Esophagus muscularis mucosa (tissue), 4 donors: ENCODE measurements at regions not wholly inside any gene's neighbourhood (a gene's known extent, or its start where the extent isn't known, plus 50 kb on each side); places are given as distances from the start of the nearest gene placed in this dataset.
"Not testable (repeated sequence)": the region's sequence is repeated elsewhere in the genome, so short reads cannot be mapped to it uniquely, and the experiment has no call there.

Source experiments
- DNase-seq: peaks from one replicate; pipeline ENCODE4 v3.0.0-alpha.2; 2017; ENCODE audit errors: extremely low spot score
- H3K27ac ChIP-seq, 4 donors: fragments of 200-600 bp; sonication (generic); replicated peaks in 1 of 4; 1 replicate in 3 of 4; 2 replicates in 1 of 4; pipeline ENCODE4 v1.5.1; 2016 to 2019; ENCODE audit warnings: mild to moderate bottlenecking in 1 of 4
- H3K27me3 ChIP-seq, 4 donors: fragments of 200-600 bp; sonication (generic); one replicate each; pipeline versions ENCODE4 v1.5.1 to v1.6.0; 2016 to 2019
- H3K36me3 ChIP-seq, 4 donors: fragments of 200-600 bp; sonication (generic); one replicate each; pipeline ENCODE4 v1.5.1; 2016 to 2019
- H3K4me1 ChIP-seq, 4 donors: fragments of 200-600 bp; sonication (generic); one replicate each; pipeline ENCODE4 v1.5.1; 2016 to 2019
- H3K4me3 ChIP-seq, 4 donors: fragments of 200-600 bp; sonication (generic); 1 replicate in 2 of 4; 2 replicates in 2 of 4; pipeline ENCODE4 v1.5.1; 2016 to 2019; ENCODE audit warnings: mild to moderate bottlenecking in 4 of 4, moderate library complexity in 1 of 4
- H3K9me3 ChIP-seq, 4 donors: fragments of 200-600 bp; sonication (generic); 1 replicate in 3 of 4; 2 replicates in 1 of 4; pipeline ENCODE4 v1.5.1; 2016 to 2019
- EP300 ChIP-seq: sonication (generic); formaldehyde crosslinking; IDR thresholded peaks from one replicate; pipeline ENCODE4 v1.6.1; 2017; ENCODE audit warnings: antibody characterized with exemption
- POLR2A ChIP-seq: fragments of 450-650 bp; IDR thresholded peaks from one replicate; pipeline ENCODE4 v1.6.1; 2017; ENCODE audit warnings: antibody characterized with exemption, moderate library complexity, mild to moderate bottlenecking, low read depth
- POLR2AphosphoS5 ChIP-seq, 2 donors: sonication (generic); formaldehyde crosslinking; IDR thresholded peaks; one replicate each; pipeline ENCODE4 v1.6.1; 2017; ENCODE audit warnings: antibody characterized with exemption in 2 of 2
- WGBS: methylation state at CpG from one replicate; pipeline ENCODE4 v1.1.5; 2018; 5-methylcytosine and 5-hydroxymethylcytosine counted together
- intact Hi-C: fragments of 100-400 bp; cut with DNase I; formaldehyde crosslinking; loops from one replicate; pipeline ENCODE4 v1.15.1; 2023
- TF ChIP-seq, protein P1 (sequence below), 3 experiments: fragments of 200-600 bp in 2 of 3; fragments of 450-650 bp in 1 of 3; sonication (generic) in 2 of 3; IDR thresholded peaks; one replicate each; pipeline ENCODE4 v1.5.1; 2017 to 2019; ENCODE audit warnings: antibody characterized with exemption in 3 of 3, mild to moderate bottlenecking in 2 of 3, moderate library complexity in 1 of 3

DNA sequence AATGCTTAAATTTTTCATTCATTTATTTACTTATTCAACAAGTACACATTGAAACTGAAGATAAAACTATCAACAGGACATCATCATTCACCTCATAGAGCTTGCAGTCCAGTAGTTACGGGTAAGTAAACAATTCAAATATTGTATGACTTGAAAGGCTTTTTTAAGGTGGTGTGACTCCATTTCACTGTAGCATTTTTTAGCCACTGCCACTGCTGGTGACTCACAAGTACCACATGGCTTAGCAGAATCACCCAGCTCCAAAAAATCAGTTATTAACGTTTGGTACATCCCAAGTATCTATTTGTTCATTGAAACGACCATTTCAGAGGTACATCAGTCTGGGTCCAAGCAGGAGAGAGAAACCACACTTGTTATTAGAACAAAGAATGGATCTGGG, 427.9 kb upstream of the DDI1 start:
- no peak overlapping the region for H3K4me3 ChIP-seq
- H3K27me3 ChIP-seq = no peaks in the 10 kb centered on the region
- no peak overlapping the region for H3K27ac ChIP-seq
- 74% methylated on average over 3 of the region's 3 CpGs for WGBS
- TF ChIP-seq POLR2AphosphoS5 (IDR thresholded peaks at IDR 0.05) = no peak
- TF ChIP-seq POLR2A = no peak
- TF ChIP-seq EP300 = no peak
- TF ChIP-seq, protein P1, sequence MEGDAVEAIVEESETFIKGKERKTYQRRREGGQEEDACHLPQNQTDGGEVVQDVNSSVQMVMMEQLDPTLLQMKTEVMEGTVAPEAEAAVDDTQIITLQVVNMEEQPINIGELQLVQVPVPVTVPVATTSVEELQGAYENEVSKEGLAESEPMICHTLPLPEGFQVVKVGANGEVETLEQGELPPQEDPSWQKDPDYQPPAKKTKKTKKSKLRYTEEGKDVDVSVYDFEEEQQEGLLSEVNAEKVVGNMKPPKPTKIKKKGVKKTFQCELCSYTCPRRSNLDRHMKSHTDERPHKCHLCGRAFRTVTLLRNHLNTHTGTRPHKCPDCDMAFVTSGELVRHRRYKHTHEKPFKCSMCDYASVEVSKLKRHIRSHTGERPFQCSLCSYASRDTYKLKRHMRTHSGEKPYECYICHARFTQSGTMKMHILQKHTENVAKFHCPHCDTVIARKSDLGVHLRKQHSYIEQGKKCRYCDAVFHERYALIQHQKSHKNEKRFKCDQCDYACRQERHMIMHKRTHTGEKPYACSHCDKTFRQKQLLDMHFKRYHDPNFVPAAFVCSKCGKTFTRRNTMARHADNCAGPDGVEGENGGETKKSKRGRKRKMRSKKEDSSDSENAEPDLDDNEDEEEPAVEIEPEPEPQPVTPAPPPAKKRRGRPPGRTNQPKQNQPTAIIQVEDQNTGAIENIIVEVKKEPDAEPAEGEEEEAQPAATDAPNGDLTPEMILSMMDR (IDR thresholded peaks at IDR 0.05) = no peak
- H3K36me3 ChIP-seq = no peaks in the 10 kb centered on the region
- no peaks in the 10 kb centered on the region for H3K9me3 ChIP-seq
- intact Hi-C loops = no loop called here
- no peak for DNase-seq
- peaks cover 0 to 4% (median 0%) of the 10 kb centered on the region in 4 donors for H3K4me1 ChIP-seq

DNA sequence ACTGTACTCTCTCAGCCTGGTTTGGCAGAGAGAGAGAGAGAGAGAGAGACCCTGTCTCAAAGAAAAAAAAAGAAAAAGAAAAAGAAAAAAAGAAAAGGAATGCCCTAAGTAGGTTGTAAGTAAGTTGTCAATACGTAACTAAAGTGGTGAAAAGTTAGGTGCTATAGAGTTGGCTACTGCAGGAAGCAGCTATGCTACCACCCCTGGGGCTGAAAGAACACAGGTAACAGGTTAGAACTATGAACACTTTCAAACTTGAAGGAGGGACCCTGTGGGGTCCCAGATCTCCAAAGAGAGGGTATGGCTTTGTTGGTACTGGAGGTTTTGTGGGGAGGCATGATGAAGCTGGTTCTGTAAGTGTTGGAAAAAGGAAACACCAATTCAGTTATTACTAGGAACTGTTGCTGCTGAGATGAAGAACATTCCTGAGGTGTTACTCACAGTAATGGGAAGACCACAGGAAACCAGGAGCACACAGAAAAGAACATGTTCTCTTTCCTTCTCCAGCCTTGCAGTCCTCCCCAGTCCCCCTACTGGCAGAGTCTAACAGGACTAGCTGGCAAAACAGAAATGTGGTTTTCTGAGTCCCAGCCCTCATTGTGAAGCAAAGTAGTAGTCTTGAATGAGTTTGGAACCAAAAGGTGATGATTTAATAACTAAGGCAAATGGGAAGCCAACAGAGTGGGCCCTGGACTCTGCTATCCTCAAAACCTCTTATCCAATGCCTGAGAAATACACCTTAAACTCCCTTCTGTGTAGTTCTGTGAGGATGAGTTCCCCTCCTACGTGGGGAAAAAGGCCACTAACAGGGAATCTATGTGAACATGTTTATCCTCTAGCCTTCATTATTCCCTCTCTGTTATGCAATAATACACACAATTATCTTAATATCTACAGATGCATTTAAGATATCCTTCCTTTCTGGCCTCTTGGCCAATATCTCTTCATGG, 427.0 kb upstream of the DDI1 start:
- 82% methylated on average over 2 of the region's 2 CpGs for WGBS
- Histone ChIP-seq H3K9me3 (no peaks in the 10 kb centered on the region), H3K4me1 (peaks cover 0 to 4% (median 0%) of the 10 kb centered on the region in 4 donors), H3K27me3 (no peaks in the 10 kb centered on the region), H3K4me3 (no peak overlapping the region), H3K36me3 (no peaks in the 10 kb centered on the region), H3K27ac (no peak overlapping the region)
- DNase-seq = no peak
- intact Hi-C loops = no loop called here
- TF ChIP-seq, protein P1 (IDR thresholded peaks at IDR 0.05) = peak in 1 of 3 experiments; percentile 10
- no peak for TF ChIP-seq POLR2A
- peak in 1 of 2 donors; percentile 18 for TF ChIP-seq POLR2AphosphoS5 (IDR thresholded peaks at IDR 0.05)
- no peak for TF ChIP-seq EP300

DNA sequence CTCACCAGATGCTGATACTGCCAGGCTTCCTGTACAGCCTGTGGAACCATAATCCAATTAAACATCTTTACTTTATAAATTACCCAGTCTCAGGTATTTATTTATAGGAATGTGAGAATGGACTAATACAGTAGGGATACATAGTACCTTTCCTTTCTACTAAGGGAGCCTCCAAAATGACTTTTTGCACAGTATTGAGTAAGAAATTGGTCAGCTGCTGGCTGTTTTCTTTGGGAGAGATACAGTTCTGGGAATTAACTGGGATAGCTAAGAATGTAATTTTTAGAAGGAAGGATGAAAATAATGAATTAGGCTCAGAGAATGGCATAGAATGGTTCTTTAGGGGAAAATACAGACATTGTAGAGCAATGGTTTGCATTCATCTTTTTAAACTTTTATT, 426.0 kb upstream of the DDI1 start:
- no peak overlapping the region for H3K27ac ChIP-seq
- peaks cover 0 to 4% (median 0%) of the 10 kb centered on the region in 4 donors for H3K4me1 ChIP-seq
- intact Hi-C loops = no loop called here
- no peaks in the 10 kb centered on the region for H3K36me3 ChIP-seq
- H3K27me3 ChIP-seq = no peaks in the 10 kb centered on the region
- TF ChIP-seq POLR2A (no peak), POLR2AphosphoS5 (IDR thresholded peaks at IDR 0.05) (no peak), EP300 (no peak)
- TF ChIP-seq, protein P1 (IDR thresholded peaks at IDR 0.05) = no peak
- no peak overlapping the region for H3K4me3 ChIP-seq
- H3K9me3 ChIP-seq = no peaks in the 10 kb centered on the region
- no peak for DNase-seq

DNA sequence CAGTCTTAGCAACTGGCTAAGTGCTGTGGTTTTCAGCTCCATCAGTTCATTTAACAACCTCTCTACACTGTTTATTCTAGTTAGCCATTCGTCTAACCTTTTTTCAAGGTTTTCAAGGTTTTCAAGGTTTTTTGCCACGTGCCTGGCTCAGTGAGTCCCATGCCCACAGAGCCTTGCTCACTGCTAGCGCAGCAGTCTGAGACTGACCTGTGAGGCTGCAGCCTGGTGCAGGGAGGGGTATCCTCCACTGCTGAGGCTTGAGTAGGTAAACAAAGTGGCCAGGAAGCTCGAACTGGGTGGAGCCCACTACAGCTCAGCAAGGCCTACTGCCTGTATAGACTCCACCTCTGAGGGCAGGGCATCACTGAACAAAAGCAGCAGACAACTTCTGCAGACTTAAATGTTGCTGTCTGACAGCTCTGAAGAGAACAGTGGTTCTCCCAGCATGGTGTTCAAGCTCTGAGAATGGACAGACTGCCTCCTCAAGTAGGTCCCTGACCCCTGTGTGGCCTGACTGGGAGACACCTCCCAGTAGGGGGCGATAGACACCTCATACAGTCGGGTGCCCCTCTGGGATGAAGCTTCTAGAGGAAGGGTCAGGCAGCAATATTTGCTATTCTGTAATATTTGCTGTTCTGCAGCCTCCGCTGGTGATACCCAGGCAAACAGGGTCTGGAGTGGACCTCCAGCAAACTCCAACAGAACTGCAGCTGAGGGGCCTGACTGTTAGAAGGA, 424.7 kb upstream of the DDI1 start:
- H3K9me3 ChIP-seq, H3K4me3 ChIP-seq, H3K27me3 ChIP-seq, H3K36me3 ChIP-seq, H3K4me1 ChIP-seq, intact Hi-C loops, H3K27ac ChIP-seq, DNase-seq: not testable (repeated sequence)
- 77% methylated on average over 7 of the region's 7 CpGs for WGBS

DNA sequence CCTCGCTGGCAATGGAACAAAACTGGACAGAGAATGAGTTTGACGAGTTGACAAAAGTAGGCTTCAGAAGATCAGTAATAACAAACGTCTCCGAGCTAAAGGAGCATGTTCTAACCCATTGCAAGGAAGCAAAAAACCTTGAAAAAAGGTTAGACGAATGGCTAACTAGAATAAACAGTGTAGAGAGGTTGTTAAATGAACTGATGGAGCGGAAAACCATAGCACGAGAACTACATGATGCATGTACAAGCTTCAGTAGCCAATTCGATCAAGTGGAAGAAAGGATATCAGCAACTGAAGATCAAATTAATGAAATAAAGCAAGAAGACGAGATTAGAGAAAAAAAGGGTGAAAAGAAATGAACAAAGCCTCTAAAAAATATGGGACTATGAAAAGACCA, 424.0 kb upstream of the DDI1 start:
- H3K36me3 ChIP-seq, H3K27me3 ChIP-seq, H3K27ac ChIP-seq, intact Hi-C loops, H3K9me3 ChIP-seq, DNase-seq, H3K4me3 ChIP-seq, H3K4me1 ChIP-seq: not testable (repeated sequence)
- WGBS = 94% methylated on average over 9 of the region's 9 CpGs

DNA sequence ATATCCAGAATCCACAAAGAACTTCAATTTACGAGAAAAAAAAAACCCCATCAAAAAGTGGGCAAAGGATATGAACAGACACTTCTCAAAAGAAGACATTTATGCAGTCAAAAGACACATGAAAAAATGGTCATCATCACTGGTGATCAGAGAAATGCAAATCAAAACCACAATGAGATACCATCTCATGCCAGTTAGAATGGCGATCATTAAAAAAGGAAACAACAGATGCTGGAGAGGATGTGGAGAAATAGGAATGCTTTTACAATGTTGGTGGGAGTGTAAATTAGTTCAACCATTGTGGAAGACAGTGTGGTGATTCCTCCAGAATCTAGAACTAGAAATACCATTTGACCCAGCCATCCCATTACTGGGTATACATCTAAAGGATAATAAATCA, 419.9 kb upstream of the DDI1 start:
- intact Hi-C loops, H3K4me3 ChIP-seq, H3K36me3 ChIP-seq, H3K27me3 ChIP-seq, H3K9me3 ChIP-seq, DNase-seq, H3K27ac ChIP-seq, H3K4me1 ChIP-seq: not testable (repeated sequence)
- 76% methylated on average over 2 of the region's 2 CpGs for WGBS
